GM12891 (cell line): ENCODE measurements at regions not wholly inside any gene's neighbourhood (a gene's known extent, or its start where the extent isn't known, plus 50 kb on each side); places are given as distances from the start of the nearest gene placed in this dataset.
"Not testable (repeated sequence)": the region's sequence is repeated elsewhere in the genome, so short reads cannot be mapped to it uniquely, and the experiment has no call there.

Experiments used
- DNase-seq: peaks from one replicate; pipeline ENCODE4 v3.0.0; 2011; ENCODE audit warnings: low spot score; ENCODE audit not compliant: insufficient read length
- FAIRE-seq: peaks from 2 replicates; lab custom pipeline; 2011; peaks lifted over from hg19 to GRCh38; lab: Jason Lieb, UNC
- PAX5 ChIP-seq: IDR thresholded peaks from 2 replicates; pipeline ENCODE4 v1.6.1; 2011; ENCODE audit warnings: low read length, moderate library complexity, mild to moderate bottlenecking; ENCODE audit not compliant: insufficient read depth, severe bottlenecking
- POLR2A ChIP-seq: IDR thresholded peaks from 2 replicates; pipeline ENCODE4 v1.6.1; 2011; ENCODE audit warnings: low read depth, low read length, control low read depth
- POLR2AphosphoS5 ChIP-seq: IDR thresholded peaks from 2 replicates; pipeline ENCODE4 v1.6.1; 2011; ENCODE audit warnings: low read depth, low read length, control low read depth
- POU2F2 ChIP-seq: IDR thresholded peaks from 2 replicates; pipeline ENCODE4 v1.6.1; 2011; ENCODE audit warnings: low read depth, mild to moderate bottlenecking, control low read depth, low read length, moderate library complexity
- SPI1 ChIP-seq: IDR thresholded peaks from 2 replicates; pipeline ENCODE4 v1.6.1; 2011; ENCODE audit warnings: low read depth, low read length, control low read depth
- TAF1 ChIP-seq: IDR thresholded peaks from 2 replicates; pipeline ENCODE4 v1.6.1; 2011; ENCODE audit warnings: low read depth, low read length, control low read depth

GRCh38 chr1:233819042-233819441 is 85.4 kb upstream of the SLC35F3 start:
- DNase-seq, result no peak
- TF ChIP-seq POLR2A, result no peak
- no peak for TF ChIP-seq POLR2AphosphoS5
- no peak for TF ChIP-seq PAX5
- no peak for TF ChIP-seq TAF1
- TF ChIP-seq POU2F2, result no peak
- TF ChIP-seq SPI1, result no peak
- no peak for FAIRE-seq

GRCh38 chr1:233824179-233824578 is 80.3 kb upstream of the SLC35F3 start:
- DNase-seq, FAIRE-seq: not testable (repeated sequence)

GRCh38 chr1:233827937-233828336 is 76.5 kb upstream of the SLC35F3 start:
- DNase-seq, FAIRE-seq: not testable (repeated sequence)

GRCh38 chr1:233828480-233828879 is 76.0 kb upstream of the SLC35F3 start:
- DNase-seq, result no peak
- no peak for TF ChIP-seq POLR2AphosphoS5
- TF ChIP-seq TAF1, result no peak
- TF ChIP-seq POU2F2, result no peak
- no peak for TF ChIP-seq PAX5
- TF ChIP-seq SPI1, result no peak
- TF ChIP-seq POLR2A, result no peak
- no peak for FAIRE-seq

- TF ChIP-seq POLR2A, result no peak
- no peak for TF ChIP-seq TAF1
- TF ChIP-seq SPI1, result no peak
- TF ChIP-seq POU2F2, result no peak
- TF ChIP-seq POLR2AphosphoS5, result no peak
- TF ChIP-seq PAX5, result no peak
- no peak for FAIRE-seq
- DNase-seq, result no peak
These were observed 69.9 kb upstream of the SLC35F3 start for GRCh38 chr1:233834609-233835008.

- not testable (repeated sequence) for DNase-seq, FAIRE-seq
These were observed 66.3 kb upstream of the SLC35F3 start for GRCh38 chr1:233838207-233838606.

- FAIRE-seq (no peak), DNase-seq (no peak)
- TF ChIP-seq TAF1 (no peak), PAX5 (no peak), POLR2A (no peak), SPI1 (no peak), POLR2AphosphoS5 (no peak)
These were observed 60.8 kb upstream of the SLC35F3 start for GRCh38 chr1:233843525-233844204.

GRCh38 chr1:233844275-233844674 is 60.2 kb upstream of the SLC35F3 start:
- TF ChIP-seq PAX5, result no peak
- TF ChIP-seq POU2F2, result no peak
- TF ChIP-seq POLR2AphosphoS5, result no peak
- no peak for TF ChIP-seq POLR2A
- no peak for TF ChIP-seq TAF1
- no peak for TF ChIP-seq SPI1
- FAIRE-seq (no peak), DNase-seq (no peak)

- FAIRE-seq (no peak), DNase-seq (no peak)
- TF ChIP-seq POLR2A (no peak), POLR2AphosphoS5 (no peak), SPI1 (no peak), PAX5 (no peak), POU2F2 (no peak), TAF1 (no peak)
These were observed 59.8 kb upstream of the SLC35F3 start for GRCh38 chr1:233844692-233845091.
